Omental fat pad (tissue), 3 donors: ENCODE measurements at regions not wholly inside any gene's neighbourhood (a gene's known extent, or its start where the extent isn't known, plus 50 kb on each side); places are given as distances from the start of the nearest gene placed in this dataset.

Source experiments
- ATAC-seq: fragments of 150-250 bp; one replicate; pipeline ENCODE4 v1.9.1; 2016; ENCODE audit warnings: mild to moderate bottlenecking, moderate library complexity; ENCODE audit not compliant: low FRiP score
- DNase-seq: peaks from one replicate; pipeline ENCODE4 v3.0.0-alpha.2; 2019; ENCODE audit warnings: low spot score
- CTCF ChIP-seq, 3 donors: fragments of 450-650 bp; IDR thresholded peaks; one replicate each; pipeline ENCODE4 v1.5.1; 2016 to 2017; ENCODE audit warnings: antibody characterized with exemption in 3 of 3, mild to moderate bottlenecking in 3 of 3, moderate library complexity in 2 of 3

GRCh38 chr18:71252351-71252865 lies 963.6 kb downstream of the SOCS6 start:
- ATAC-seq = no peak
- no peak for TF ChIP-seq CTCF (IDR thresholded peaks at IDR 0.05)
- DNase-seq = no peak

GRCh38 chr18:71250191-71250590 lies 961.3 kb downstream of the SOCS6 start:
- ATAC-seq = no peak
- no peak for DNase-seq
- TF ChIP-seq CTCF (IDR thresholded peaks at IDR 0.05) = no peak

GRCh38 chr18:71249791-71250190 lies 960.9 kb downstream of the SOCS6 start:
- TF ChIP-seq CTCF (IDR thresholded peaks at IDR 0.05) = no peak
- DNase-seq = no peak
- ATAC-seq = no peak

- TF ChIP-seq CTCF (IDR thresholded peaks at IDR 0.05) = no peak
- ATAC-seq (no peak), DNase-seq (no peak)
Observed at GRCh38 chr18:71242981-71243380, 954.1 kb downstream of the SOCS6 start.

GRCh38 chr18:71238974-71239624 lies 950.3 kb downstream of the SOCS6 start:
- DNase-seq (no peak), ATAC-seq (no peak)
- no peak for TF ChIP-seq CTCF (IDR thresholded peaks at IDR 0.05)

- DNase-seq (no peak), ATAC-seq (no peak)
- TF ChIP-seq CTCF (IDR thresholded peaks at IDR 0.05) = no peak
Observed at GRCh38 chr18:71237641-71238040, 948.8 kb downstream of the SOCS6 start.

GRCh38 chr18:71233177-71233576 lies 944.3 kb downstream of the SOCS6 start:
- DNase-seq = no peak
- no peak for ATAC-seq
- no peak for TF ChIP-seq CTCF (IDR thresholded peaks at IDR 0.05)
